Neural progenitor cell (in vitro differentiated cells): ENCODE measurements at regions not wholly inside any gene's neighbourhood (a gene's known extent, or its start where the extent isn't known, plus 50 kb on each side); places are given as distances from the start of the nearest gene placed in this dataset.

Source experiments
- DNase-seq: peaks from one replicate; pipeline ENCODE4 v3.0.0-alpha.2; 2016; ENCODE audit warnings: low spot score
- H2AFZ ChIP-seq: fragments of 200-600 bp; sonication (generic); replicated peaks from 2 replicates; pipeline ENCODE4 v1.6.1; 2016; ENCODE audit warnings: antibody characterized with exemption
- H3F3A ChIP-seq: fragments of 200-600 bp; sonication (generic); 2 replicates; pipeline ENCODE4 v1.6.1; 2016; ENCODE audit warnings: antibody characterized with exemption, low read depth
- H3K27ac ChIP-seq: fragments of 200-600 bp; sonication (generic); 2 replicates; pipeline ENCODE4 v1.5.1; 2016; ENCODE audit warnings: mild to moderate bottlenecking
- H3K27me3 ChIP-seq: fragments of 200-600 bp; sonication (generic); 2 replicates; pipeline ENCODE4 v1.6.1; 2016; ENCODE audit warnings: mild to moderate bottlenecking, moderate library complexity
- H3K36me3 ChIP-seq: fragments of 200-600 bp; sonication (generic); 2 replicates; pipeline ENCODE4 v1.5.1; 2016
- H3K4me1 ChIP-seq: fragments of 200-600 bp; sonication (generic); 2 replicates; pipeline ENCODE4 v1.6.1; 2016; ENCODE audit warnings: mixed run types
- H3K4me2 ChIP-seq: fragments of 200-600 bp; sonication (generic); 2 replicates; pipeline ENCODE4 v1.6.1; 2016
- H3K4me3 ChIP-seq: fragments of 200-600 bp; sonication (generic); 2 replicates; pipeline ENCODE4 v1.5.1; 2016
- H3K79me2 ChIP-seq: fragments of 200-600 bp; sonication (generic); 2 replicates; pipeline ENCODE4 v1.6.1; 2016; ENCODE audit warnings: low read depth
- H3K9ac ChIP-seq: fragments of 200-600 bp; sonication (generic); 2 replicates; pipeline ENCODE4 v1.6.1; 2016
- H3K9me3 ChIP-seq: fragments of 200-600 bp; sonication (generic); 2 replicates; pipeline ENCODE4 v1.5.1; 2016; ENCODE audit warnings: low read depth
- H4K20me1 ChIP-seq: fragments of 200-600 bp; sonication (generic); 2 replicates; pipeline ENCODE4 v1.6.1; 2016; ENCODE audit warnings: low read depth
- H3K27ac Mint-ChIP-seq: 3 replicates; pipeline ENCODE4 v1.8.0; 2021; ENCODE audit warnings: mixed read lengths
- H3K27me3 Mint-ChIP-seq: 2 replicates; pipeline ENCODE4 v1.8.0; 2022; ENCODE audit warnings: low read depth, mild to moderate bottlenecking, inconsistent platforms, moderate library complexity, mixed read lengths; ENCODE audit not compliant: insufficient read depth
- H3K36me3 Mint-ChIP-seq: 3 replicates; pipeline ENCODE4 v1.8.0; 2021; ENCODE audit warnings: mixed read lengths
- H3K4me1 Mint-ChIP-seq: 3 replicates; pipeline ENCODE4 v1.8.0; 2021; ENCODE audit warnings: mixed read lengths
- H3K4me3 Mint-ChIP-seq: 3 replicates; pipeline ENCODE4 v1.8.0; 2021; ENCODE audit warnings: mild to moderate bottlenecking, moderate library complexity, mixed read lengths
- H3K9me3 Mint-ChIP-seq: 3 replicates; pipeline ENCODE4 v1.8.0; 2020; ENCODE audit warnings: mixed read lengths
- CTCF ChIP-seq: fragments of 200-600 bp; sonication (generic); IDR thresholded peaks from 2 replicates; pipeline ENCODE4 v1.5.1; 2017; ENCODE audit warnings: antibody characterized with exemption, mild to moderate bottlenecking
- EZH2 ChIP-seq: fragments of 200-600 bp; sonication (generic); IDR thresholded peaks from 2 replicates; pipeline ENCODE4 v1.6.1; 2017; ENCODE audit warnings: antibody characterized with exemption, mild to moderate bottlenecking, moderate library complexity
- EZH2phosphoT487 ChIP-seq: fragments of 200-600 bp; sonication (generic); IDR thresholded peaks from 2 replicates; pipeline ENCODE4 v1.6.1; 2017; ENCODE audit warnings: antibody characterized with exemption

- no peak overlapping the region for H3K4me3 ChIP-seq
- peaks cover 24% of the 10 kb centered on the region for H4K20me1 ChIP-seq
- no peak overlapping the region for H3K27ac ChIP-seq
- H3K27ac Mint-ChIP-seq = peak overlapping the region; percentile 74
- no peaks in the 10 kb centered on the region for H3K9me3 Mint-ChIP-seq
- H3K36me3 Mint-ChIP-seq = no peaks in the 10 kb centered on the region
- TF ChIP-seq EZH2phosphoT487 = no peak
- TF ChIP-seq EZH2 = no peak
- no peak for TF ChIP-seq CTCF
- H3K4me2 ChIP-seq = no peak overlapping the region
- H3F3A ChIP-seq = peaks cover 27% of the 10 kb centered on the region
- H3K4me3 Mint-ChIP-seq = peak overlapping the region; percentile 30
- no peaks in the 10 kb centered on the region for H3K9me3 ChIP-seq
- no peak for DNase-seq
- H3K36me3 ChIP-seq = no peaks in the 10 kb centered on the region
- peaks cover 31% of the 10 kb centered on the region for H3K4me1 Mint-ChIP-seq
- H3K27me3 Mint-ChIP-seq = peaks cover 16% of the 10 kb centered on the region
- no peaks in the 10 kb centered on the region for H3K79me2 ChIP-seq
- H3K9ac ChIP-seq = no peak overlapping the region
- no peaks in the 10 kb centered on the region for H3K27me3 ChIP-seq
- H2AFZ ChIP-seq = no peak overlapping the region
- peaks cover 22% of the 10 kb centered on the region for H3K4me1 ChIP-seq
Measured at GRCh38 chr16:85423631-85424030, 189.5 kb upstream of the GSE1 start.

GRCh38 chr16:85424260-85425073 lies 188.7 kb upstream of the GSE1 start:
- H4K20me1 ChIP-seq = peaks cover 24% of the 10 kb centered on the region
- peaks cover 27% of the 10 kb centered on the region for H3F3A ChIP-seq
- no peaks in the 10 kb centered on the region for H3K36me3 ChIP-seq
- Mint-ChIP-seq H3K36me3 (no peaks in the 10 kb centered on the region), H3K4me1 (peaks cover 29% of the 10 kb centered on the region), H3K9me3 (no peaks in the 10 kb centered on the region), H3K4me3 (peak overlapping the region; percentile 30), H3K27me3 (peaks cover 13% of the 10 kb centered on the region), H3K27ac (peak overlapping the region; percentile 74)
- peaks cover 22% of the 10 kb centered on the region for H3K4me1 ChIP-seq
- no peak for TF ChIP-seq EZH2
- no peak for TF ChIP-seq EZH2phosphoT487
- TF ChIP-seq CTCF = no peak
- no peaks in the 10 kb centered on the region for H3K27me3 ChIP-seq
- no peak overlapping the region for H3K9ac ChIP-seq
- no peak overlapping the region for H2AFZ ChIP-seq
- H3K27ac ChIP-seq = no peak overlapping the region
- no peak overlapping the region for H3K4me2 ChIP-seq
- no peak for DNase-seq
- H3K9me3 ChIP-seq = no peaks in the 10 kb centered on the region
- H3K79me2 ChIP-seq = no peaks in the 10 kb centered on the region
- no peak overlapping the region for H3K4me3 ChIP-seq

- no peaks in the 10 kb centered on the region for H3K36me3 Mint-ChIP-seq
- Histone ChIP-seq H3K36me3 (no peaks in the 10 kb centered on the region), H3K9me3 (no peaks in the 10 kb centered on the region), H3K9ac (no peak overlapping the region), H2AFZ (no peak overlapping the region), H3K4me3 (no peak overlapping the region), H4K20me1 (peaks cover 24% of the 10 kb centered on the region), H3K79me2 (no peaks in the 10 kb centered on the region), H3K4me2 (no peak overlapping the region), H3K4me1 (peaks cover 22% of the 10 kb centered on the region), H3K27me3 (no peaks in the 10 kb centered on the region), H3F3A (peaks cover 27% of the 10 kb centered on the region), H3K27ac (no peak overlapping the region)
- H3K9me3 Mint-ChIP-seq = no peaks in the 10 kb centered on the region
- H3K4me3 Mint-ChIP-seq = no peak overlapping the region
- DNase-seq = peak; percentile 36
- H3K4me1 Mint-ChIP-seq = peaks cover 35% of the 10 kb centered on the region
- H3K27me3 Mint-ChIP-seq = peaks cover 13% of the 10 kb centered on the region
- no peak overlapping the region for H3K27ac Mint-ChIP-seq
- TF ChIP-seq CTCF (no peak), EZH2 (no peak), EZH2phosphoT487 (no peak)
Measured at GRCh38 chr16:85425074-85425662, 188.0 kb upstream of the GSE1 start.
